ENCODE measurements at regions not wholly inside any gene's neighbourhood (a gene's known extent, or its start where the extent isn't known, plus 50 kb on each side); places are given as distances from the start of the nearest gene placed in this dataset.
"Not testable (repeated sequence)": the region's sequence is repeated elsewhere in the genome, so short reads cannot be mapped to it uniquely, and the experiment has no call there.

DNA sequence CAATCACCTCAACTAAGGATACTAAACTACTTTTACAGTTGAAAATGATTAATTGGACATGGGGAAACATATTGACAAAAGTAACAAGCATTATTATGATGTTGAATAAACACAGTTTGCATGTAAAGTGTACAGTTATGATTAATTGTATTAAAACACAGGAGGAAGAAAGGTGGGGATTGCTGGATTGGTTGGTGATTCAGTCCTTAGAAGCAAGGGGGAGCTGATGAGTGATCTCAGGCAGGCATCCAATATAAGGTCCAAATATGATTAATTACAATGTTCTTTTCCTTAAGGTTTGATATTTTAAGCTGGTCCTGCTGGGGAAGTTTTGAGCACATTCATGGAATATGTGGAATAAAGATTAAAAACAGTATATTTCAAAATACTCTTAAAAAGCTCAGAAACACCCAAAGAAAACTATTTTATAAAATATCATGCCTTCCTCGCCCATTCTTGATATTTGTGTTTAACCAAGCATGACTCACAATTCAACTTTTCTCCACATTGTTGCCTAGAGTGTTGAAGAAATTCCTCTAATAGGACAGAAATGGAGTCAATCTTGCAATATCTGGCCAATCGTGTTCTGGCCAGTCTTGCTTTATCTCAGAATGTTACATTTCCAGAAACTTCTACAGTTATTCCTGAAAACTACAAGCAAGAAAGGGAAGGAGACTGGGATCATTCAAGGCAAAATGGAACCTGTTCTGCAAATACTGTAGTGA lies 268.2 kb downstream of the RPIA start:
- Histone ChIP-seq H3K27ac (no peak overlapping the region), H3K9me3 (no peaks in the 10 kb centered on the region), H3K4me3 (no peak overlapping the region), H3K36me3 (no peaks in the 10 kb centered on the region), H3K27me3 (peaks cover 0 to 34% (median 11%) of the 10 kb centered on the region in 3 donors), H3K4me1 (no peaks in the 10 kb centered on the region)
- intact Hi-C loops (cut with DNase I; ENCODE audit: low total_unique reads), result no loop called here
- WGBS, 5 donors, result 45 to 67% (median 57%) methylated on average over 2 of the region's 2 CpGs
- TF ChIP-seq POLR2AphosphoS5 (IDR thresholded peaks at IDR 0.05) (no peak), POLR2A (IDR thresholded peaks at IDR 0.05) (no peak), EP300 (IDR thresholded peaks at IDR 0.05) (no peak)
- TF ChIP-seq, protein P1, sequence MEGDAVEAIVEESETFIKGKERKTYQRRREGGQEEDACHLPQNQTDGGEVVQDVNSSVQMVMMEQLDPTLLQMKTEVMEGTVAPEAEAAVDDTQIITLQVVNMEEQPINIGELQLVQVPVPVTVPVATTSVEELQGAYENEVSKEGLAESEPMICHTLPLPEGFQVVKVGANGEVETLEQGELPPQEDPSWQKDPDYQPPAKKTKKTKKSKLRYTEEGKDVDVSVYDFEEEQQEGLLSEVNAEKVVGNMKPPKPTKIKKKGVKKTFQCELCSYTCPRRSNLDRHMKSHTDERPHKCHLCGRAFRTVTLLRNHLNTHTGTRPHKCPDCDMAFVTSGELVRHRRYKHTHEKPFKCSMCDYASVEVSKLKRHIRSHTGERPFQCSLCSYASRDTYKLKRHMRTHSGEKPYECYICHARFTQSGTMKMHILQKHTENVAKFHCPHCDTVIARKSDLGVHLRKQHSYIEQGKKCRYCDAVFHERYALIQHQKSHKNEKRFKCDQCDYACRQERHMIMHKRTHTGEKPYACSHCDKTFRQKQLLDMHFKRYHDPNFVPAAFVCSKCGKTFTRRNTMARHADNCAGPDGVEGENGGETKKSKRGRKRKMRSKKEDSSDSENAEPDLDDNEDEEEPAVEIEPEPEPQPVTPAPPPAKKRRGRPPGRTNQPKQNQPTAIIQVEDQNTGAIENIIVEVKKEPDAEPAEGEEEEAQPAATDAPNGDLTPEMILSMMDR (IDR thresholded peaks at IDR 0.05), result no peak
- DNase-seq, result no peak

DNA sequence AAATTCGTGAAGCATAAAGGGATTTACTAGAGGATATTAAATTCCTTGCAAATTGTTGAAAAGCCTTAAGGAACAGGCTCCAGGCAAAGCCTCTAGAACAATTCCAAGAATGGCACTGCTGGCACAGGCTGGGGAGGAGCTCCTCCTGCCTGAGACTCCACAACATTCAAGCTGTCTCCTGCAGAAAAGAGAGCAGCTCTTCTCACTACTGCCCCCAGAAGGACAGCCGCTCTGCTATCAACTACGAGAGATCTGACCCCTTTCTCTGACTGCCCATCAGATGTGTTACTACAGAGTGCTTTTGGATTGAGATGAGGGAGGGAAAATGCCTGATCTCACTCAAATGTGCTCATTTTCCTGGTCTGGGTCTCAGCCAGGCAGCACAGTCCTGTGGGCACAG lies 269.9 kb downstream of the RPIA start:
- DNase-seq; H3K9me3 ChIP-seq; intact Hi-C loops (cut with DNase I; ENCODE audit: low total_unique reads); H3K4me3 ChIP-seq; H3K36me3 ChIP-seq; H3K4me1 ChIP-seq; H3K27ac ChIP-seq: not testable (repeated sequence)
- WGBS, 5 donors, result 35 to 42% (median 40%) methylated on average over 3 of the region's 3 CpGs
- H3K27me3 ChIP-seq, result peaks cover 0 to 23% (median 9%) of the 10 kb centered on the region in 3 donors

DNA sequence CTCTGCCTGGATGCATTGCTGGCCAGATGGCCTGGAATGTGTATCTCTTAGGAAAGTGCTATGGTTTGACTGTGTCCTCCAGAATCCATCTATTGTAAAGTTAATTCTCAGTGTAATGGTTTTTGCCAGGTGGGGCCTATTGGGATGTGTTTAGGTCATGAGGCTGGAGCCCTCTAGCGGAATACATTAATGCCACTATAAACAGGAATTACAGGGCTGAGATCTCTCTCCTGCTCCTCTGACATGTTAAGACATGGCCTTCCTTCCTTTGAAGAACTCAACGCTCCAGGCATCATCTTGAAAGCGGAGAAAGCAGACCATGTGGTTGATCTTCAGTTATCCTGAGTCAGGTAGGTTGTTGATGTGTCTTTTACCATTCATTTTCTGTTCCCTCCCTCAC lies 276.4 kb downstream of the RPIA start:
- no peak for DNase-seq
- Histone ChIP-seq H3K27ac (no peak overlapping the region), H3K4me1 (no peaks in the 10 kb centered on the region), H3K27me3 (peaks cover 0 to 4% (median 0%) of the 10 kb centered on the region in 3 donors), H3K4me3 (no peak overlapping the region), H3K9me3 (no peaks in the 10 kb centered on the region), H3K36me3 (no peaks in the 10 kb centered on the region)
- TF ChIP-seq, protein P1 (IDR thresholded peaks at IDR 0.05), result no peak
- TF ChIP-seq POLR2AphosphoS5 (IDR thresholded peaks at IDR 0.05) (no peak), POLR2A (IDR thresholded peaks at IDR 0.05) (no peak), EP300 (IDR thresholded peaks at IDR 0.05) (no peak)
- intact Hi-C loops (cut with DNase I; ENCODE audit: low total_unique reads), result no loop called here
- WGBS, 5 donors, result 56 to 71% (median 63%) methylated on average over 3 of the region's 3 CpGs

DNA sequence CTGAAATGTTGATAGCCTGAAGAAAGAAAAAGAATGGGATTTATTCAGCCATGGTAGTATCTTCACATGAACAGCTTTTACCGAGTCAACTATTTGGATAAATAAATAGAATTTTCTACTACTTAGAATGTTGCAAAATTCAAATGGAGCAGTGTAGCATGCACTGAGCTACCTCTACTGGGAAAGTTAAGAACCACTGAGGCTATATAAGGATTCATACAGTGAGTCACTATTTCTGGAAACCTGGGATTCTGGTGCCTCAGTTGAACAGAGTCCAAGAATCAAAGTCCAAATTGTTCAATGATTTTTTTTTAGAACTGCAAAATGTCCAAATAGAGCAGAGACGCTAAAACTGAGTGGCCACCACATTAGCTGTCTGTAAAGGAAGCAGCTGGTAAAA lies 286.5 kb downstream of the RPIA start:
- H3K36me3 ChIP-seq; H3K4me1 ChIP-seq; H3K4me3 ChIP-seq; intact Hi-C loops (cut with DNase I; ENCODE audit: low total_unique reads); DNase-seq; H3K9me3 ChIP-seq; H3K27me3 ChIP-seq; H3K27ac ChIP-seq: not testable (repeated sequence)
- WGBS, 5 donors, result 43 to 77% (median 45%) methylated on average over 1 to 2 of the region's 2 CpGs

DNA sequence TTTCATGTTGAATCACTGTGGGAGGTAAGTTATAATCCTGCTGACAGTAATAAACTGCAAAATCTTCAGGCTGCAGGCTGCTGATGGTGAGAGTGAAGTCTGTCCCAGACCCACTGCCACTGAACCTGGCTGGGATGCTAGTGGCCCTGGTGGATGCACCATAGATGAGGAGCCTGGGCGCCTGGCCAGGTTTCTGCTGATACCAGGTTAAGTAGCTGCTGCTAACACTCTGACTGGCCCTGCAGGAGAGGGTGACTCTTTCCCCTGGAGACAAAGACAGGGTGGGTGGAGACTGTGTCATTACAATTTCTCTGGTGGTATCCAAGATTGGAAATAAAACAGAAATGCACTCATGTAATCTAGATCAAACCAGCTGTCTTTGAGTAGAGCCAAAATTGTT lies 287.0 kb downstream of the RPIA start:
- H3K36me3 ChIP-seq; H3K27ac ChIP-seq; intact Hi-C loops (cut with DNase I; ENCODE audit: low total_unique reads); DNase-seq; H3K27me3 ChIP-seq; H3K4me1 ChIP-seq; H3K9me3 ChIP-seq; H3K4me3 ChIP-seq: not testable (repeated sequence)
- 47 to 83% (median 58%) methylated on average over 1 of the region's 1 CpG for WGBS, 5 donors

DNA sequence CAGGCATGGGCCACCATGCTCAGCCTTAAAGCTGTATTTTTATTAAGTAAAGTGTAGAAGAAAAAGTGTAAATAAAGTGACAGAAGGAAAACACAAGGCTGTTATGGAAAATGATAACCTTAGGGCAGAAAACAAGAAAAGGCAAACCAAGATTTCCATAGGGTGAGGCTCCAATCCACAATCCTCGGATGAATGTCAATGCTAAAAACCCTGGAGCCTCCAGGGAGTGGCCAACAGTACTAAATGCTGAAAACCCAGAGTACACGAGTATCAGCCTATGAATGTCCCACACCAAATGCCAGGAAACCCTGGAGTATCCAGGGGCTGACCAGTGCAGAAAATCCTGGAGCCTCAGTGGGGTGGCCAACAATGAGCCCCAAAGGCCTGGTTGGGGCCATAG lies 292.6 kb downstream of the RPIA start:
- H3K36me3 ChIP-seq; H3K4me1 ChIP-seq; H3K9me3 ChIP-seq; DNase-seq; intact Hi-C loops (cut with DNase I; ENCODE audit: low total_unique reads); H3K4me3 ChIP-seq; H3K27ac ChIP-seq; H3K27me3 ChIP-seq: not testable (repeated sequence)
- WGBS, 5 donors, result 31 to 56% (median 40%) methylated on average over 1 to 2 of the region's 2 CpGs

DNA sequence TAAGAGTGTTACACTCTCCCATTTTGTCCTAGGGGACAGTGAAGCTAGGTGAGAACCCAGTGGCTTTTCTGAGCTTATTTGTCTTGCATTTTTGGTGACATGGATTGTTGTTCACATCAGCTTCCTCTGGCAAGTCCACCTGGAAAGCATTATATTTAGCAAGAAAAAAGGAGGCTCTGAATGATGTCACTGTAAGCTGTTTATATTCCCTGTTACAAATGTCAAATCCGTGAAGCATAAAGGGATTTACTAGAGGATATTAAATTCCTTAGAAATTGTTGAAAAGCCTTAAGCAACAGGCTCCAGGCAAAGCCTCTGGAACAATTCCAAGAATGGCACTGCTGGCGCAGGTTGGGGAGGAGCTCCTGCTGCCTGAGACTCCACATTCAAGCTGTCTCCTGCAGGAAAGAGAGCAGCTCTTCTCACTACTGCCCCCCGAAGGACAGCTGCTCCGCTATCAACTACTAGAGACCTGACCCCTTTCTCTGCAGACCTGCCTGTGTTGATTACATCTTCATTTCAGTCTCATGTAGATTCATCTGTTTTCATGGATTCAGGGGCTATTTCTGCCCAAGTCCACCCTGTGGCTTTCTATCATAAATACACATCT lies 295.4 kb downstream of the RPIA start:
- 13 to 36% (median 21%) methylated on average over 1 to 4 of the region's 4 CpGs for WGBS, 5 donors

DNA sequence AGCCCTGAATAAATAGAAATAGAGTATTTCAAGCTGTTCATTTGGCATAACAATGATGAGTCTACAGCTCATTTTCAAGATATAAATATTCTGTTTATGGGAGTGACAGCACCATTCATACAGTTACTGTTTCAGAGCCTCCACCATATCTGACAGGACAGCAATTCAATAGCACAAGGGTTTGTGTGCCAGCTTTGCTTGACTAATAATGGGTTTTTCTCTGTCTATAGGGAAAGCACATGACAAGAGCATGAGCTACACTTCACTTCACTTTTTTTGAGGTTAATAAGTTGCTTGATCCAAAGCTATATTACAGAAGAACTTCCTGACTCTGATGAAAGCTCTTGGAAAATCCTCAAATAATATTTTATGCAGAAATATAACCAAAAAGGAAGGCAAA lies 297.1 kb downstream of the RPIA start:
- DNase-seq; intact Hi-C loops (cut with DNase I; ENCODE audit: low total_unique reads); H3K36me3 ChIP-seq; H3K27me3 ChIP-seq; H3K4me1 ChIP-seq; H3K4me3 ChIP-seq; H3K27ac ChIP-seq; H3K9me3 ChIP-seq: not testable (repeated sequence)

More for the DNA sequence above, 295.4 kb downstream of the RPIA start:
- H3K4me3 ChIP-seq; H3K27me3 ChIP-seq; DNase-seq; H3K36me3 ChIP-seq; H3K27ac ChIP-seq; H3K4me1 ChIP-seq; H3K9me3 ChIP-seq; intact Hi-C loops (cut with DNase I; ENCODE audit: low total_unique reads): not testable (repeated sequence)

DNA sequence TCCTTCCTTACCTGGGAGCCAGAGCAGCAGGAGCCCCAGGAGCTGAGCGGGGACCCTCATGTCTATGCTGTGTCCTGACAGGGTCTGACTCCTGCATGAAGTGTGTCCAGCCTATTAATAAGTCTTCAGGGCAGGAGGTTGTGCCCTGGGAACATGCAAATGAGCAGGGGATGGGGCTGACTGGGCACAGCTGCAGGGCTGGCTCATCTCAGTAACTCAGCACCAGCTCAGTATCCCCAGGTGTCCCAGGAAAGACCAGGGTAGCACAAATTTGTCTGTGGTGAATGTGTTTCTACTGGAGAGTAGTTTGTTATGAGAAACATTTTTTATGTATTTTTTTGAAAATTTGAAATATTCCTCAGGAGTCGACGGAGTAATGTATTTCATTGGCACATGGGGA lies 301.3 kb downstream of the RPIA start:
- H3K27ac ChIP-seq; H3K4me1 ChIP-seq; intact Hi-C loops (cut with DNase I; ENCODE audit: low total_unique reads); DNase-seq; H3K36me3 ChIP-seq; H3K4me3 ChIP-seq; H3K9me3 ChIP-seq; H3K27me3 ChIP-seq: not testable (repeated sequence)
- WGBS, 5 donors, result 79 to 94% (median 87%) methylated on average over 3 of the region's 3 CpGs

DNA sequence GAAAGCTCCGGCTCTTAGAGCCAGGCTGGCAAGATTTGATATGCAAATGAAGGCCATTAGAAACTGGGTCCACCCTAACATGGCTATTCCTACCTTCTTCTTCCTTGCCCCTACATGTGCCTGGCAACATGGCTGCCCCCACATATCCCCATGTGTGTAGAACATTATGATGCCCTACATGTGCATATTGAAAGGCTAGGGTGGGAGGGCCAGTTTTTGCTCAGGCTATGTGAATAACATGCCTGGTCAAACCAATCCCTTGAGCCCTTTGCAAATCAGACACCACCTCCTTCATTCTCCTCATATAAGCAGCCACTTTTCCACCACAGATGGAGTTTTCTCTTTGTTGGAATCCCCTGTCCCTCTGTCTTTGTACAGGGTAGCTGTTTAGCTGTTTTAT lies 303.4 kb downstream of the RPIA start:
- intact Hi-C loops (cut with DNase I; ENCODE audit: low total_unique reads); H3K27me3 ChIP-seq; H3K4me1 ChIP-seq; H3K27ac ChIP-seq; DNase-seq; H3K9me3 ChIP-seq; H3K4me3 ChIP-seq; H3K36me3 ChIP-seq: not testable (repeated sequence)
- WGBS, 5 donors, result no CpG with 5 or more reads among the region's 1 CpG
